GM12878 (cell line): ENCODE measurements at regions not wholly inside any gene's neighbourhood (a gene's known extent, or its start where the extent isn't known, plus 50 kb on each side); places are given as distances from the start of the nearest gene placed in this dataset.

Source experiments
- DPF2 ChIP-seq: fragments of 450-650 bp; IDR thresholded peaks from 2 replicates; pipeline ENCODE4 v1.6.1; 2017; ENCODE audit warnings: mild to moderate bottlenecking
- SP1 ChIP-seq: IDR thresholded peaks from one replicate; pipeline ENCODE4 v1.6.1; 2011; ENCODE audit warnings: low read depth, low read length
- TAF1 ChIP-seq: IDR thresholded peaks from 2 replicates; pipeline ENCODE4 v1.6.1; 2011; ENCODE audit warnings: mild to moderate bottlenecking, low read depth, low read length, borderline replicate concordance
- TF ChIP-seq, protein P1 (sequence below): IDR thresholded peaks from 2 replicates; pipeline ENCODE4 v1.6.1; 2012; ENCODE audit warnings: mild to moderate bottlenecking, low read depth, low read length
- TF ChIP-seq, protein P2 (sequence below): fragments of 450-650 bp; formaldehyde crosslinking; IDR thresholded peaks from 2 replicates; pipeline ENCODE4 v1.4.0; 2022; ENCODE audit warnings: mild to moderate bottlenecking, moderate library complexity
- TF ChIP-seq, protein P3 (sequence below): fragments of 450-650 bp; IDR thresholded peaks from 2 replicates; pipeline ENCODE4 v1.6.1; 2014; ENCODE audit warnings: mild to moderate bottlenecking

DNA sequence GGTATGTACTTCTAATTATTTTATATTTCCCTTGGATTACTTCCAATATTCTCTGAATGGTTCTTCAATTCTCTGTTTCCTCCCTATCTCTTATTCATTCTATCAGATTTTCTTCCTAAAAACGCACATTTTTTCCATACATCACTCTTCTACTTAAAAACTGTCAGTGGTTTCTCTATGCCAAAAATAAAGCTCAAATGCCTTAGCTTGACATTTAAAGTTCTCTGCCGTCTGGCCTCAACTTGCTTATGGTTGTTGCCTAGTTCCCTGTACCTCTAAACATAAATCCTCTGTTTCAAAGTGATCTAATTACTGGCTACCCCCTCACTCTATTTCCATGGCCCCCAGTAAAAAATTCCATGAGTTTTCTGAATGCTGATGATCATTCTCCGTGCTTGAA is 671.0 kb upstream of the ADGRL2 start (continued):
- TF ChIP-seq, protein P1, sequence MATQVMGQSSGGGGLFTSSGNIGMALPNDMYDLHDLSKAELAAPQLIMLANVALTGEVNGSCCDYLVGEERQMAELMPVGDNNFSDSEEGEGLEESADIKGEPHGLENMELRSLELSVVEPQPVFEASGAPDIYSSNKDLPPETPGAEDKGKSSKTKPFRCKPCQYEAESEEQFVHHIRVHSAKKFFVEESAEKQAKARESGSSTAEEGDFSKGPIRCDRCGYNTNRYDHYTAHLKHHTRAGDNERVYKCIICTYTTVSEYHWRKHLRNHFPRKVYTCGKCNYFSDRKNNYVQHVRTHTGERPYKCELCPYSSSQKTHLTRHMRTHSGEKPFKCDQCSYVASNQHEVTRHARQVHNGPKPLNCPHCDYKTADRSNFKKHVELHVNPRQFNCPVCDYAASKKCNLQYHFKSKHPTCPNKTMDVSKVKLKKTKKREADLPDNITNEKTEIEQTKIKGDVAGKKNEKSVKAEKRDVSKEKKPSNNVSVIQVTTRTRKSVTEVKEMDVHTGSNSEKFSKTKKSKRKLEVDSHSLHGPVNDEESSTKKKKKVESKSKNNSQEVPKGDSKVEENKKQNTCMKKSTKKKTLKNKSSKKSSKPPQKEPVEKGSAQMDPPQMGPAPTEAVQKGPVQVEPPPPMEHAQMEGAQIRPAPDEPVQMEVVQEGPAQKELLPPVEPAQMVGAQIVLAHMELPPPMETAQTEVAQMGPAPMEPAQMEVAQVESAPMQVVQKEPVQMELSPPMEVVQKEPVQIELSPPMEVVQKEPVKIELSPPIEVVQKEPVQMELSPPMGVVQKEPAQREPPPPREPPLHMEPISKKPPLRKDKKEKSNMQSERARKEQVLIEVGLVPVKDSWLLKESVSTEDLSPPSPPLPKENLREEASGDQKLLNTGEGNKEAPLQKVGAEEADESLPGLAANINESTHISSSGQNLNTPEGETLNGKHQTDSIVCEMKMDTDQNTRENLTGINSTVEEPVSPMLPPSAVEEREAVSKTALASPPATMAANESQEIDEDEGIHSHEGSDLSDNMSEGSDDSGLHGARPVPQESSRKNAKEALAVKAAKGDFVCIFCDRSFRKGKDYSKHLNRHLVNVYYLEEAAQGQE, result no peak
- TF ChIP-seq, protein P2, sequence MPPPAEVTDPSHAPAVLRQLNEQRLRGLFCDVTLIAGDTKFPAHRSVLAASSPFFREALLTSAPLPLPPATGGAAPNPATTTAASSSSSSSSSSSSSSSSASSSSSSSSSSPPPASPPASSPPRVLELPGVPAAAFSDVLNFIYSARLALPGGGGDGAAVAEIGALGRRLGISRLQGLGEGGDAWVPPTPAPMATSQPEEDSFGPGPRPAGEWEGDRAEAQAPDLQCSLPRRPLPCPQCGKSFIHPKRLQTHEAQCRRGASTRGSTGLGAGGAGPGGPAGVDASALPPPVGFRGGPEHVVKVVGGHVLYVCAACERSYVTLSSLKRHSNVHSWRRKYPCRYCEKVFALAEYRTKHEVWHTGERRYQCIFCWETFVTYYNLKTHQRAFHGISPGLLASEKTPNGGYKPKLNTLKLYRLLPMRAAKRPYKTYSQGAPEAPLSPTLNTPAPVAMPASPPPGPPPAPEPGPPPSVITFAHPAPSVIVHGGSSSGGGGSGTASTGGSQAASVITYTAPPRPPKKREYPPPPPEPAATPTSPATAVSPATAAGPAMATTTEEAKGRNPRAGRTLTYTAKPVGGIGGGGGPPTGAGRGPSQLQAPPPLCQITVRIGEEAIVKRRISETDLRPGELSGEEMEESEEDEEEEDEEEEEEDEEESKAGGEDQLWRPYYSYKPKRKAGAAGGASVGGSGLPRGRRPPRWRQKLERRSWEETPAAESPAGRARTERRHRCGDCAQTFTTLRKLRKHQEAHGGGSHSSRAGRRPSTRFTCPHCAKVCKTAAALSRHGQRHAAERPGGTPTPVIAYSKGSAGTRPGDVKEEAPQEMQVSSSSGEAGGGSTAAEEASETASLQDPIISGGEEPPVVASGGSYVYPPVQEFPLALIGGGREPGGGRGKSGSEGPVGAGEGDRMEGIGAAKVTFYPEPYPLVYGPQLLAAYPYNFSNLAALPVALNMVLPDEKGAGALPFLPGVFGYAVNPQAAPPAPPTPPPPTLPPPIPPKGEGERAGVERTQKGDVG, result no peak
- TF ChIP-seq TAF1, result no peak
- no peak for TF ChIP-seq DPF2
- TF ChIP-seq, protein P3, sequence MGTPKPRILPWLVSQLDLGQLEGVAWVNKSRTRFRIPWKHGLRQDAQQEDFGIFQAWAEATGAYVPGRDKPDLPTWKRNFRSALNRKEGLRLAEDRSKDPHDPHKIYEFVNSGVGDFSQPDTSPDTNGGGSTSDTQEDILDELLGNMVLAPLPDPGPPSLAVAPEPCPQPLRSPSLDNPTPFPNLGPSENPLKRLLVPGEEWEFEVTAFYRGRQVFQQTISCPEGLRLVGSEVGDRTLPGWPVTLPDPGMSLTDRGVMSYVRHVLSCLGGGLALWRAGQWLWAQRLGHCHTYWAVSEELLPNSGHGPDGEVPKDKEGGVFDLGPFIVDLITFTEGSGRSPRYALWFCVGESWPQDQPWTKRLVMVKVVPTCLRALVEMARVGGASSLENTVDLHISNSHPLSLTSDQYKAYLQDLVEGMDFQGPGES, result no peak
- no peak for TF ChIP-seq SP1
